SU-DHL-6 (cell line): ENCODE measurements at regions not wholly inside any gene's neighbourhood (a gene's known extent, or its start where the extent isn't known, plus 50 kb on each side); places are given as distances from the start of the nearest gene placed in this dataset.

ENCODE experiments used
- H2AFZ ChIP-seq: fragments of 200-600 bp; sonication (generic); 2 replicates; pipeline ENCODE4 v1.6.1; 2014; ENCODE audit warnings: low read depth, mild to moderate bottlenecking, moderate library complexity, mixed read lengths, antibody characterized with exemption, low read length; ENCODE audit not compliant: severe bottlenecking
- H3F3A ChIP-seq: fragments of 200-600 bp; shearing (Covaris generic); 2 replicates; pipeline ENCODE4 v1.6.0; 2016; ENCODE audit warnings: antibody characterized with exemption, mild to moderate bottlenecking; ENCODE audit not compliant: insufficient read depth
- H3K27ac ChIP-seq: fragments of 200-600 bp; sonication (generic); 2 replicates; pipeline ENCODE4 v1.5.1; 2016; ENCODE audit warnings: low read depth, mild to moderate bottlenecking, low read length, moderate library complexity, mixed read lengths
- H3K27me3 ChIP-seq: fragments of 200-600 bp; sonication (generic), shearing (Covaris generic); 2 replicates; pipeline ENCODE4 v1.6.0; 2014; ENCODE audit warnings: mild to moderate bottlenecking, low read length
- H3K36me3 ChIP-seq: fragments of 200-600 bp; sonication (generic); 2 replicates; pipeline ENCODE4 v1.6.1; 2014; ENCODE audit warnings: mild to moderate bottlenecking, low read length, mixed read lengths
- H3K4me2 ChIP-seq: fragments of 300-600, 200-600 bp; shearing (Covaris generic), sonication (generic); 2 replicates; pipeline ENCODE4 v1.6.0; 2014; ENCODE audit warnings: low read length, low read depth, mild to moderate bottlenecking; ENCODE audit not compliant: poor library complexity, severe bottlenecking
- H3K4me3 ChIP-seq: fragments of 200-600 bp; sonication (generic); 2 replicates; pipeline ENCODE4 v1.5.1; 2014; ENCODE audit warnings: antibody characterized with exemption, low read length, mild to moderate bottlenecking, mixed read lengths; ENCODE audit not compliant: insufficient read depth, poor library complexity, severe bottlenecking
- H3K79me2 ChIP-seq: fragments of 200-600 bp; sonication (generic); 2 replicates; pipeline ENCODE4 v1.6.1; 2014; ENCODE audit warnings: mild to moderate bottlenecking, low read length, moderate library complexity; ENCODE audit not compliant: insufficient read depth
- H3K9ac ChIP-seq: fragments of 200-600 bp; sonication (generic); 2 replicates; pipeline ENCODE4 v1.7.0; 2014; ENCODE audit warnings: mild to moderate bottlenecking, low read length
- H3K9me2 ChIP-seq: fragments of 200-600 bp; sonication (generic); replicated peaks from 2 replicates; pipeline ENCODE4 v1.6.1; 2014; ENCODE audit warnings: low read length; ENCODE audit not compliant: insufficient read depth
- H3K9me3 ChIP-seq: fragments of 200-600 bp; sonication (generic); 2 replicates; pipeline ENCODE4 v1.6.1; 2014; ENCODE audit warnings: low read length, mixed read lengths; ENCODE audit not compliant: insufficient read depth
- H4K20me1 ChIP-seq: fragments of 200-600 bp; sonication (generic); 2 replicates; pipeline ENCODE4 v1.6.1; 2014; ENCODE audit warnings: low read depth, mild to moderate bottlenecking, antibody characterized with exemption, low read length, moderate library complexity, mixed read lengths
- EZH2phosphoT487 ChIP-seq: fragments of 200-600 bp; sonication (generic), shearing (Covaris generic); conservative IDR thresholded peaks from 2 replicates; pipeline ENCODE4 v1.6.1; 2018; ENCODE audit warnings: mild to moderate bottlenecking, antibody characterized with exemption, low read length, moderate library complexity, mixed read lengths
- TF ChIP-seq, protein P1 (sequence below): fragments of 200-600 bp; sonication (generic); IDR thresholded peaks from one replicate; pipeline ENCODE4 v1.5.1; 2017; ENCODE audit warnings: antibody characterized with exemption, mild to moderate bottlenecking, low read length, moderate library complexity; ENCODE audit not compliant: insufficient read depth, poor library complexity, severe bottlenecking

GRCh38 chr4:81747242-81747930 is 275.7 kb upstream of the RASGEF1B start:
- Histone ChIP-seq H2AFZ (no peak overlapping the region), H3K27ac (no peak overlapping the region), H3K27me3 (no peaks in the 10 kb centered on the region), H3K4me3 (no peak overlapping the region), H3K4me2 (no peak overlapping the region), H3K9me2 (no peaks in the 10 kb centered on the region), H3K79me2 (no peaks in the 10 kb centered on the region), H3F3A (no peaks in the 10 kb centered on the region), H4K20me1 (no peaks in the 10 kb centered on the region), H3K9me3 (no peaks in the 10 kb centered on the region), H3K36me3 (no peaks in the 10 kb centered on the region), H3K9ac (no peak overlapping the region)
- no peak for TF ChIP-seq EZH2phosphoT487
- TF ChIP-seq, protein P1, sequence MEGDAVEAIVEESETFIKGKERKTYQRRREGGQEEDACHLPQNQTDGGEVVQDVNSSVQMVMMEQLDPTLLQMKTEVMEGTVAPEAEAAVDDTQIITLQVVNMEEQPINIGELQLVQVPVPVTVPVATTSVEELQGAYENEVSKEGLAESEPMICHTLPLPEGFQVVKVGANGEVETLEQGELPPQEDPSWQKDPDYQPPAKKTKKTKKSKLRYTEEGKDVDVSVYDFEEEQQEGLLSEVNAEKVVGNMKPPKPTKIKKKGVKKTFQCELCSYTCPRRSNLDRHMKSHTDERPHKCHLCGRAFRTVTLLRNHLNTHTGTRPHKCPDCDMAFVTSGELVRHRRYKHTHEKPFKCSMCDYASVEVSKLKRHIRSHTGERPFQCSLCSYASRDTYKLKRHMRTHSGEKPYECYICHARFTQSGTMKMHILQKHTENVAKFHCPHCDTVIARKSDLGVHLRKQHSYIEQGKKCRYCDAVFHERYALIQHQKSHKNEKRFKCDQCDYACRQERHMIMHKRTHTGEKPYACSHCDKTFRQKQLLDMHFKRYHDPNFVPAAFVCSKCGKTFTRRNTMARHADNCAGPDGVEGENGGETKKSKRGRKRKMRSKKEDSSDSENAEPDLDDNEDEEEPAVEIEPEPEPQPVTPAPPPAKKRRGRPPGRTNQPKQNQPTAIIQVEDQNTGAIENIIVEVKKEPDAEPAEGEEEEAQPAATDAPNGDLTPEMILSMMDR = no peak

GRCh38 chr4:81746773-81747172 is 275.1 kb upstream of the RASGEF1B start:
- Histone ChIP-seq H3K9ac (no peak overlapping the region), H3K79me2 (no peaks in the 10 kb centered on the region), H3F3A (no peaks in the 10 kb centered on the region), H3K4me3 (no peak overlapping the region), H3K27me3 (no peaks in the 10 kb centered on the region), H2AFZ (no peak overlapping the region), H3K9me3 (no peaks in the 10 kb centered on the region), H3K9me2 (no peaks in the 10 kb centered on the region), H3K27ac (no peak overlapping the region), H4K20me1 (no peaks in the 10 kb centered on the region), H3K36me3 (no peaks in the 10 kb centered on the region), H3K4me2 (no peak overlapping the region)
- no peak for TF ChIP-seq EZH2phosphoT487
- TF ChIP-seq, protein P1 = no peak

- H3K9me3 ChIP-seq = no peaks in the 10 kb centered on the region
- no peak overlapping the region for H3K9ac ChIP-seq
- H3F3A ChIP-seq = no peaks in the 10 kb centered on the region
- no peaks in the 10 kb centered on the region for H3K9me2 ChIP-seq
- H3K36me3 ChIP-seq = no peaks in the 10 kb centered on the region
- H4K20me1 ChIP-seq = no peaks in the 10 kb centered on the region
- H3K4me2 ChIP-seq = no peak overlapping the region
- H2AFZ ChIP-seq = no peak overlapping the region
- H3K27ac ChIP-seq = no peak overlapping the region
- H3K4me3 ChIP-seq = no peak overlapping the region
- no peak for TF ChIP-seq EZH2phosphoT487
- TF ChIP-seq, protein P1 = no peak
- H3K79me2 ChIP-seq = no peaks in the 10 kb centered on the region
- H3K27me3 ChIP-seq = no peaks in the 10 kb centered on the region
These were observed 274.4 kb upstream of the RASGEF1B start for GRCh38 chr4:81746071-81746470.
